Right renal cortex interstitium (tissue), 3 donors: ENCODE measurements at regions not wholly inside any gene's neighbourhood (a gene's known extent, or its start where the extent isn't known, plus 50 kb on each side); places are given as distances from the start of the nearest gene placed in this dataset.
"Not testable (repeated sequence)": the region's sequence is repeated elsewhere in the genome, so short reads cannot be mapped to it uniquely, and the experiment has no call there.

Experiments
- DNase-seq, 3 donors: peaks; one replicate each; pipeline ENCODE4 v3.0.0-alpha.2; 2013; ENCODE audit warnings: low read depth in 3 of 3, low spot score in 2 of 3

GRCh38 chr2:7619203-7619970 lies 702.2 kb downstream of the RNF144A start:
- DNase-seq, result no peak

DNA sequence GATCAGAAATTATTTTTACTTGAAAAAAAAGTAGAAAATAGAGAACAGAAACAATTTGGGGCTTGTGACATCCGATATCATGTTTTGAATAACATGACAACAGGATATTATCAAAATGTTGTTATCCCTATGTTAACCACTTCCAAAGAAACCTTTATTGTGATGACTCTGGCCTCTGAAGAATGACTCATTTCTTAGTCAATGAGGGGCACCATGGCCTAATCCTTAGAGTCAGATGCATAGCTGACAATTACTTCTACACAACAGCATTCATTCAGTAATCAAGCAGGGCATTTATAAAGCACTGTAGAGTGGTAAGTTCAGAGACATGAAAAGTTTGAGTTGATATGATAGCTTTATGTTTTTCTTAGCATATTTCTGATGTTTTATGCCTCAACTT lies 703.0 kb downstream of the RNF144A start:
- DNase-seq, result no peak

GRCh38 chr2:7621018-7621814 lies 704.0 kb downstream of the RNF144A start:
- no peak for DNase-seq

DNA sequence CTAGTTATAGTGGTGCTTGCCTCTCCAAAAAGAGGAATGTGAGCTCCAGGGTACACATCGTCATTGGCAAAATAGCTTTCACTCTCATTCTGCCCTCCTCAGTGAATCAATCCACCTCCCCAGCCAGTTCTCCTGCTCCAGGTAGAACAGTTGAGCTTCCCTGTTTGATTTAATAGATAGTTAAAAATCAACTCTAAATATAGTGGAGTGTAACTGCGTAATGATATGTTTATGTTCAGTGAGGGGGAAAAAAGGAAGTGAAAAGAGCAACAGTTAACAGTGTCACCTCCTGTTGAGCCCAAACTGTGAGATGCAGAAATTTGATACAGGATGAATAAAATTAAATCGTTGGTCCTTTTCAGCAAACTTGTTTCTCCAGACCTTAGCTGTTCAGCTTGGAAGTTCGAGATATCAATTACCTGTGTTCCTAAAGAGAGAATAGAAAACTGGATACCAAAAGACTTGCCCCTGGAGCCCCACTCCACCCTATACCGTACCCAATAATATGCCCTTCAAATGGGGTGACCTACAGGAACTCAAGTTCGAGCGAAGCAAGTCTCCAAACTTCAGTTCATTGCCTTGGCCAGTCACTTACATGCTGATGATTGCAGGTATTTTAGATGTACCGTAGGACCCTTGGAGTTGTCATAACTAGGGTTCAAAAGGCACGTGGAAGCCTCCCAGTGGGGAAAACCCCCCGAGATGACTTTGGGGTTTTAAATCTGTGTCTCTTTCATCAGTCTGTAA lies 708.4 kb downstream of the RNF144A start:
- DNase-seq, result no peak

DNA sequence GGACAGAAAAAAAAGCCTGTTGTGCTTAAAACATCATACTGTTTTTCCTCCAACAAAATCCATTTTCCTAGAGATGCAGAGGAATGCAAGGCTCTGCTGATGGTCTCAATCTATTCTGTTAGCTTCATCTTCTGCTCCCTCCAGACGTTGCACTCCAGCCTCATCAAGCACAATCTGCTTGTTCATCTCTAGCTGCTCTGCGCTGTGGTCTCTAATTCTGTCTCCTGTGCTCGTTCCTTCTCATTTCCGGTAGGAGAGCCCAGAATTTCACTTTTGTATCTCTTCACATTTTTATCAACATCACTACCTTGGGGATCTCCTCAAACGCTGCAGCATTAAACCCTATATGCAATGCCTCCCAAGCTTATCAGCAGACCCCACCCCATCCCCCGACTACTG lies 708.9 kb downstream of the RNF144A start:
- no peak for DNase-seq

- DNase-seq, result no peak
Measured at GRCh38 chr2:7627583-7627982, 710.4 kb downstream of the RNF144A start.

DNA sequence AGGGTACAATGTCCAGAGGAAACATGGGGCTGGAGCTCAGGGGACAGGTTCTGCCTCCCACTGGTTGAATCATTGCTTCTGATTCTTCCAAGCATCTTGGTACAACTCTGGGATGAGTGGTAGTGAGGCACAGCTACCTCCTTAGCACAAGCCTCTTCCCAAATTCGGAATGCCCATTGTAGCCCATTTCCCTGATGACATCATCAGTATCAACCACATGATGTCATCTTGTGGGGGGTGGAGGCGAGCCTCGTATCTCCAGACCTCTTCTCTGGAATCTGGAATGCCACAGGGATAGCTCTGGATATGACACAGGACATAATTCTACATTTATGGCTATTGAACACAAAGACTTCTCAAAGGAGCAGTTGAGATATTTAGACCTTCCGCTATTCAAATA lies 715.2 kb downstream of the RNF144A start:
- no peak for DNase-seq

- no peak for DNase-seq
Measured at GRCh38 chr2:7633566-7634153, 716.4 kb downstream of the RNF144A start.

GRCh38 chr2:7634409-7634808 lies 717.2 kb downstream of the RNF144A start:
- no peak for DNase-seq

DNA sequence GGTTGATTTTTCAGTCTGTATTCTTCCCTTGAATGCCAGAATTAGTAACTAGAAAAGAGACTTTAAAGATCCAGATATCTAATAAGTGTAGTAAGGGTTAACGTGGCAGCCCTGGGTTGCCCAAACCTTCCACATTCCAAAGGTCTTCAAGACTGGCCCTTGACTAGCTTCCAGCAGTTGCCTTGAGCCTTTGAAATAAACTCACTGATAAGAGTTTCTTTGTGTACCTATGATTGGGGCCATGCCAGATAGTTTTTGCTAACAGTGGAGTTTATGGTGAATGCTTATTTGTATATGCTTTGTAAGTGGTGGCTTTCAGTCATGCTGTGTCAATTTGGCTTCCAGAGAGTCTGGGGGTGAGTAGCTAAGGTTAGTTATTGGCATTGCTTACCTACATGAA lies 722.3 kb downstream of the RNF144A start:
- no peak for DNase-seq

DNA sequence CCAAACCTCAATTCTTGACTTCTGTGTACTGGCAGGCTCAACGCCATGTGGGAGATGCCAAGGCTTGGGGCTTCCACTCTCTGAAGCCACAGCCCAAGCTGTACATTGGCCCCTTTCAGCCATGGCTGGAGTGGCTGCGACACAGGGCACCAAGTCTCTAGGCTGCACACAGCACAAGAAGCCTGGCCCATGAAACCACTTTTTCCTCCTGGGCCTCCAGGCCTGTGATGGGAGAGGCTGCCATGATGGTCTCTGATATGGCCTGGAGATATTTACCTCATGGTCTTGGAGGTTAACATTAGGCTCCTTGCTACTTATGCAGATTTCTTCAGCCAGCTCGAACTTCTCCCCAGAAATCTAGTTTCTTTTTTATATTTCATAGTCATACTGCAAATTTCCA lies 724.1 kb downstream of the RNF144A start:
- DNase-seq, result not testable (repeated sequence)

DNA sequence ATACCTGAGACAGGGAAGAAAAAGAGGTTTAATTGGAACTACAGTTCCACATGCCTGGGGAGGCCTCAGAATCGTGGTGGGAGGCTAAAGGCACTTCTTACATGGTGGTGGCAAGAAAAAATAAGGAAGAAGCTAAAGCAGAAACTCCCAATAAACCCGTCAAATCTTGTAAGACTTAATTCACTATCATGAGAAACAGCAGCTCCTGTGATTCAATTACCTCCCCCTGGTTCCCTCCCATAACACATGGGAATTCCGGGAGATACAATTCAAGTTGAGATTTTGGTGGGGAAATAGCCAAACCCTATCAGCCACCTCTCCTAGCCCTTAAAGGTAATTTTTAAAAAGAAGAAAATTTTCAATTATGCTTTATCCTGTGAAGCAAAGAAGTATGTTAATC lies 728.8 kb downstream of the RNF144A start:
- no peak for DNase-seq

- DNase-seq, result no peak
Measured at GRCh38 chr2:7646661-7647060, 729.4 kb downstream of the RNF144A start.

DNA sequence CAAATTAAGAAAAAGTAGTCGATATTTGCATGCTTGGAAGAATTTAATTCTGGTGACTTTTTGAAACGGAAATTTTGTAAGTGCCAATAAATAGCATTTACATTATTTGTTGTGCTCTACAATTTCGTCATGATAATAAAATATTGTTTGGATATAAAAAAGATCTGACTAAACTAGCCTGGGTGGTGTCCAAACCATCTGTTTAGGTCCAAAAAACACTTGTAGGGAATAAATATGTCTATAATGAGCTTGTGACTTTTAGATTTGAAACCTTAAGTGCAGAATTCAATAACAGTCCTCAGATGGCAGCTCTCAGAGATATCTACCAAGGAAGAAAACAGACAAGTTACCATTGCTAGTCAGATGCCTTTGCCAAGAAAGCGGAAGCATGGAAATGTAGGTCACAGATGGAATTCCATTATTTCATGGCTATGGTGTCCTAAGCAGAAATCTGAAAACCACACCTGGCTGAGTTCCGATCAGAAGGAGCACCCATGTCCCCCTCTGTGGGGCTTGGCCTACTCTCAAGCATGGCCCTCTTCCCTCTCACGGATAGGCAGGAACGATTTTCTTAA lies 731.1 kb downstream of the RNF144A start:
- DNase-seq, result no peak

DNA sequence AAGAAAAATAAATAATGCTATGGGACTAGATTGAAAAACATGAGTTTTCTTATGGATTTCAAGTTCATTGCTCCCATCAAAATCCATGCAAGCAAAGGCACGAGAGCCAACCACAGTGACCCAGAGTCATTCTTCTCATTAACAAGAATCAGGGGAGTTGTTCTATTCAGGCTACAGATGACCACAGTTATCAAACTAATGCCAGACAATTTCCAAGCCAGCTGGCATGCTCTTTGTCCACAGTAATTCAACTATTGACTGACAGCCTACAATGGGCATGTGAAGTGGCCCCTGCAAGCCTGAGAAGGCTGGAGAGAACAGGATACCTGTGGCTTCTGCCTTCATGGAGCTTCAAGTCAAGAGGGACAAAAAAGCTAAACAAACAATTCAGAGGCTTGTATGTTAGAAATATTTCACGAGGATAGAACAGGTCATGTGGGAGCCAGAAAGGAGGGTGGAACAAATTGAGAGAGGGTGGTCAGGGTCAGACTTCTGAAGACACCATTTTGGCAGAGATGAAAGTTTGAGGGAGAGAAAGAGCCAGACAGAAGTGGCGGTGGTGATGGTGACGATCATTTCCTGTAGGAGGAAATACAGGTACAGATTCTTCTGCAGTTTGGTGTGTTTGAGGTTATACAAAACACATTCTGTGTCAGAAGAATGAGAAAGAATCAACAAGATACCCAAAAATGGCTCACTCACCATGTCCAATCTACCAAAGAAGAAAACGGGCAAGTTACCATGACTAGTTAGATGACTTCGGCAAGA lies 732.4 kb downstream of the RNF144A start:
- DNase-seq, result no peak

GRCh38 chr2:7653617-7654016 lies 736.4 kb downstream of the RNF144A start:
- DNase-seq, result no peak

GRCh38 chr2:7655629-7656028 lies 738.4 kb downstream of the RNF144A start:
- no peak for DNase-seq

DNA sequence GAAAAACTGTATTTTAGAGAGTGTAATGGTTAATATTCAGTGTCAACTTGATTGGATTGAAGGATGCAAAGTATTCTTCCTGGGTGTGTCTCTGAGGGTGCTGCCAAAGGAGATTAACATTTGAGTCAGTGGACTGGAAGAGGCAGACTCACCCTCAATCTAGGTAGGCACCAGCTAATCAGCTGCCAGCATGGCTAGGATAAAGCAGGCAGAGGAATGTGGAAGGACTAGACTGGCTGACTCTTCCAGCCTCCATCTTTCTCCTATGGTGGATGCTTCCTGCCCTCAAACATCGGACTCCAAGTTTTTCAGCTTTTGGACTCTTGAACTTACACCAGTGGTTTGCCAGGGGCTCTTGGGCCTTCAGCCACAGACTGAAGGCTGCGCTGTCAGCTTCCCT lies 740.3 kb downstream of the RNF144A start:
- not testable (repeated sequence) for DNase-seq

GRCh38 chr2:7658486-7658885 lies 741.3 kb downstream of the RNF144A start:
- DNase-seq, result no peak

DNA sequence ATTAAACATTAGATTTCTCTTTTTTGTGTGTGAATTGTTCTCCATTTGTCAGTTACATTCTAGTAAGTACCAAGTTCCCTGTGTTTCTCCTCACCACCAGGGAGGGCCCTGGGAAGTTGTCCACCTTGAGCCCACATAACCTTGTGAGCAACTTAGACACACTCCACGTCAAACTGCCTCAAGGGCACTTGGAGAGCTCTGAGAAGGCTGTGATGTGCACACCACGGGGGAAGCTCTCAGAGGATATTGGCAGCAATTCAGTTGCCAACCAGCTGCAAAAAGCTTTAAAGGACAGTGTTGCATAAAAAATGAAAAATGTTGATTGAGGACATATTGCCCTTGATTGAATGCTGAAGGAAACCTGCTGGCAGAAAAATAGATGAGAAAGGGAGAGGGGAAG lies 743.6 kb downstream of the RNF144A start:
- no peak for DNase-seq
